IPS-20b (cell line): ENCODE measurements at regions not wholly inside any gene's neighbourhood (a gene's known extent, or its start where the extent isn't known, plus 50 kb on each side); places are given as distances from the start of the nearest gene placed in this dataset.

Source experiments
- H3K27ac ChIP-seq: one replicate; pipeline ENCODE4 v1.5.1; 2013; ENCODE audit warnings: low read length
- H3K27me3 ChIP-seq: 2 replicates; pipeline ENCODE4 v1.6.1; 2013; ENCODE audit warnings: mild to moderate bottlenecking, low read length, inconsistent platforms; ENCODE audit not compliant: insufficient read depth
- H3K36me3 ChIP-seq: 2 replicates; pipeline ENCODE4 v1.6.1; 2013; ENCODE audit warnings: low read depth, mild to moderate bottlenecking, inconsistent platforms, low read length, moderate library complexity; ENCODE audit not compliant: insufficient read depth
- H3K4me1 ChIP-seq: 2 replicates; pipeline ENCODE4 v1.6.1; 2013; ENCODE audit warnings: mild to moderate bottlenecking, control low read depth, inconsistent platforms, low read length, moderate library complexity; ENCODE audit not compliant: insufficient read depth
- H3K4me3 ChIP-seq: 2 replicates; pipeline ENCODE4 v1.5.1; 2013; ENCODE audit warnings: mild to moderate bottlenecking, low read length, inconsistent platforms
- H3K9ac ChIP-seq: 2 replicates; pipeline ENCODE4 v1.6.1; 2013; ENCODE audit warnings: low read depth, mild to moderate bottlenecking, inconsistent platforms, low read length, moderate library complexity
- H3K9me3 ChIP-seq: 2 replicates; pipeline ENCODE4 v1.6.1; 2013; ENCODE audit warnings: mild to moderate bottlenecking, low read depth, low read length, inconsistent platforms; ENCODE audit not compliant: insufficient read depth

DNA sequence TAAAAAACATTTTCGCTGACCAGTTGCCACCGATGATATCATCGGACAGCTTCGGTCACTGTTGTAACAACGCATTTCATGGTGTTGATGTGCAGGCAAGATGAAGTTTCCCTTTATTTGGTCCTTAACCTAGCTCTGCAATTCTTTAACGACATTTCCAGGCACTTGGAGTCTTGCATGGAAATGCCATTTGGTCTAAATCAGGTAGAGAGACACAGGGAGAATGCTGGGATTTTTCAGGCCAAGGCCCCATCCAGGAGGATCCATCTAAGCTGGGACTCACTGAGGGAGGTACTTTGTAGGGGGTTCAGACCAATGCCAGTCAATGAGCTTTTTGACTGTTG, 121.5 kb upstream of the RCN1 start:
- Histone ChIP-seq H3K27ac (no peak overlapping the region), H3K9ac (no peak overlapping the region), H3K27me3 (no peaks in the 10 kb centered on the region), H3K4me1 (no peaks in the 10 kb centered on the region), H3K9me3 (no peaks in the 10 kb centered on the region), H3K4me3 (no peak overlapping the region), H3K36me3 (no peaks in the 10 kb centered on the region)

GRCh38 chr11:31968461-31969358, 122.2 kb upstream of the RCN1 start:
- no peak overlapping the region for H3K9ac ChIP-seq
- no peak overlapping the region for H3K4me3 ChIP-seq
- no peaks in the 10 kb centered on the region for H3K36me3 ChIP-seq
- no peaks in the 10 kb centered on the region for H3K27me3 ChIP-seq
- no peak overlapping the region for H3K27ac ChIP-seq
- H3K9me3 ChIP-seq = no peaks in the 10 kb centered on the region
- no peaks in the 10 kb centered on the region for H3K4me1 ChIP-seq

- H3K9me3 ChIP-seq = no peaks in the 10 kb centered on the region
- no peak overlapping the region for H3K4me3 ChIP-seq
- no peak overlapping the region for H3K9ac ChIP-seq
- H3K4me1 ChIP-seq = no peaks in the 10 kb centered on the region
- H3K27me3 ChIP-seq = no peaks in the 10 kb centered on the region
- H3K27ac ChIP-seq = no peak overlapping the region
- no peaks in the 10 kb centered on the region for H3K36me3 ChIP-seq
Measured at GRCh38 chr11:31967404-31968130, 123.3 kb upstream of the RCN1 start.

- Histone ChIP-seq H3K27ac (no peak overlapping the region), H3K27me3 (no peaks in the 10 kb centered on the region), H3K4me3 (no peak overlapping the region), H3K36me3 (no peaks in the 10 kb centered on the region), H3K9me3 (no peaks in the 10 kb centered on the region), H3K9ac (no peak overlapping the region), H3K4me1 (no peaks in the 10 kb centered on the region)
Measured at GRCh38 chr11:31966846-31967245, 124.0 kb upstream of the RCN1 start.

DNA sequence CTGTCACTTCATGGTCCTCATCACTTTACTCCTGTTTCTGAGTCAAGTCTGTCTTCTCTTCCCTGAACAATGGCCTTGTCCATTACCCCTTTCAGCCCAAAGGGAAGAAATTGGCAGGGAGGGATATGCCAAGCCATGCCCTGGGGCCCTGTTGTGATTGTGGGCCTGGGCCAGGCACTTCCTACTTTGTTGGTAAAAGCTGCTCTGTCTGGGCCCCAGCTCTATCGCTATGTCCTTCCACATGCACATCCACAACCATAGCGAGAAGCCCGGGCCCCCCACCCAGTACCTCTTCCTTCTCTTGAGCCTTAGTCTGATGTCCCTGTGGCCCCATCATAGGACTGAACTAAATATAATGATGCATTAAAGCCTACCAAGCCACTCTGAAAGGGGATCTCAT, 126.7 kb upstream of the RCN1 start:
- Histone ChIP-seq H3K4me3 (no peak overlapping the region), H3K9ac (no peak overlapping the region), H3K9me3 (no peaks in the 10 kb centered on the region), H3K27me3 (no peaks in the 10 kb centered on the region), H3K36me3 (no peaks in the 10 kb centered on the region), H3K4me1 (0 out of 2 replicates have a peak, but pooled peaks cover 2% of the 10 kb centered on the region), H3K27ac (no peak overlapping the region)

DNA sequence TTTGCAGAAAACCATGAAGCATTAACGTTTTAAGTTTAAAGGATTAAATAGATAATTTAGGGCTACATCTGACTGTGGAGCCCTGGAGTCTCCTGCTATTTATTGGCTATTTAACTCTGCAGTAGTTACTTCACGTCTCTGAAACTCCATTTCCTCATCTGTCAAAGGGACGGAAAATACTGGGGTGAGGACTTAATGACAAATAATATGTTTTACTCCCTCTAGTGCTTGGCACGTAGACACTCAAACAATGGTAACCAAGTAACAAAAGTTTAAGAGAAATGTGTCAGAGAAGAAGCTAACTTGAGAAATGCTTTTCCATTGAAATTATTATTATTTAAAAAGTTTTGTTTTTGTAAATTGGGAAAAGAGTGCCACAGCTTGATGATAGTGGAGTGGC, 130.7 kb upstream of the RCN1 start:
- Histone ChIP-seq H3K27me3 (peaks cover 7% of the 10 kb centered on the region; the same call in 1 of the 2 replicates), H3K27ac (no peak overlapping the region), H3K4me3 (no peak overlapping the region), H3K36me3 (no peaks in the 10 kb centered on the region), H3K4me1 (peaks cover 9% of the 10 kb centered on the region; the same call in 1 of the 2 replicates), H3K9ac (no peak overlapping the region), H3K9me3 (no peaks in the 10 kb centered on the region)

GRCh38 chr11:31959716-31960115, 131.2 kb upstream of the RCN1 start:
- Histone ChIP-seq H3K4me3 (no peak overlapping the region), H3K27me3 (peaks cover 7% of the 10 kb centered on the region; the same call in 1 of the 2 replicates), H3K27ac (no peak overlapping the region), H3K9ac (no peak overlapping the region), H3K9me3 (no peaks in the 10 kb centered on the region), H3K36me3 (no peaks in the 10 kb centered on the region), H3K4me1 (peaks cover 9% of the 10 kb centered on the region; the same call in 1 of the 2 replicates)

DNA sequence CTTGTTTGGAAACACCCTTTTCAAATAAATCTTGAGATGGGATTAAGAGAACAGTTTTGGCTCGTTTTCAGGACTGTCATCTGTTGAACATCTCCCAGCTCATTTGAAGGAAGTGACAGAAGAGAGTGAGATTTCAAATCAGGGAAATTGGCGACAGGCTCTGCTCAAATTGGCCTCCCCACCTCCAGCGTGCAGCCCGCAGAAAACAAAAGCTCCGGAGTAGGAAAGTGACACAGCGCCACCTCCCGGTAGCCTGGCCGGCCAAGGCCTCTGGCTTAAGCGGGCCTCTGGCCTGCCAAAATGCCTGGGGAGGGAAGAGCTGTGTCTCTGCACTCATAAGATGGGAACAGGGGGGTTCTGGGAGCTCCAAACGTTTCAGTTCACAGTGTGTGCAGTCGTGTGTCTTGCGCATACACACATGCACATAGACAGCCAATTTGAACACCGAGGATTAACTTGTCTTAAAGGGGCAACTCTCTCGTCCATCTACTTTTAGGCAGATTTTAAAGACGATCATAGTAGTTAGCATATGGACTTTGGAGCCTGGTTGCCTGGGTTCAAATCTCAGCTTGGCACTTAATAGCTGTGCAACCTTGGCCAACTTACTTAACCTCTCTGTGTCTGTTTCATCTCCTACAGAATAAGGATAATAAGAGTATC, 132.7 kb upstream of the RCN1 start:
- H3K27me3 ChIP-seq = peaks cover 7% of the 10 kb centered on the region; the same call in 1 of the 2 replicates
- no peaks in the 10 kb centered on the region for H3K9me3 ChIP-seq
- no peaks in the 10 kb centered on the region for H3K36me3 ChIP-seq
- H3K9ac ChIP-seq = no peak overlapping the region
- H3K4me1 ChIP-seq = peaks cover 9% of the 10 kb centered on the region; the same call in 1 of the 2 replicates
- H3K27ac ChIP-seq = no peak overlapping the region
- H3K4me3 ChIP-seq = no peak overlapping the region

- Histone ChIP-seq H3K9me3 (no peaks in the 10 kb centered on the region), H3K27ac (no peak overlapping the region)
Measured at GRCh38 chr11:31957674-31958073, 133.2 kb upstream of the RCN1 start.

DNA sequence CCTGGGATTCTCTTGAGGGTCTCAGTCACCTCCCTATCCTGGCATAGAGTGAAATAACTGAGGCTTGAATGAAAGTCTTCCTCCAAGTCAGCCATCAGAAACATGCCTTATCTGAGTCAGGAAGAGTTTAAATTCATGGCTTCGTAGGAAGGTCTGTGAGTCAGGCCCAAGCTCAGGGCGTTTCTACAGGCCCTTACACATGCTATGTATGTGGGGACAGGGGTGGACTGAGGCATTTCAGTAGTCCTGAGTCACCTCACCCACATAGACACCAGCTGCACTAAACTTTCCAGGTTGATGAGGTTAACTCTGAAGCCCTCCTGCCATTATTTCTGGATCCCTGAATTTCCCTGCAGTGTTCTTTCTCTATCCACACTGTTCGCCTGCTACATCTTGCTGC, 134.6 kb upstream of the RCN1 start:
- Histone ChIP-seq H3K27me3 (peaks cover 7% of the 10 kb centered on the region; the same call in 1 of the 2 replicates), H3K9ac (no peak overlapping the region)

More at GRCh38 chr11:31957674-31958073, 133.2 kb upstream of the RCN1 start:
- Histone ChIP-seq H3K4me1 (peaks cover 9% of the 10 kb centered on the region; the same call in 1 of the 2 replicates), H3K9ac (no peak overlapping the region), H3K36me3 (no peaks in the 10 kb centered on the region), H3K27me3 (peaks cover 7% of the 10 kb centered on the region; the same call in 1 of the 2 replicates), H3K4me3 (no peak overlapping the region)

DNA sequence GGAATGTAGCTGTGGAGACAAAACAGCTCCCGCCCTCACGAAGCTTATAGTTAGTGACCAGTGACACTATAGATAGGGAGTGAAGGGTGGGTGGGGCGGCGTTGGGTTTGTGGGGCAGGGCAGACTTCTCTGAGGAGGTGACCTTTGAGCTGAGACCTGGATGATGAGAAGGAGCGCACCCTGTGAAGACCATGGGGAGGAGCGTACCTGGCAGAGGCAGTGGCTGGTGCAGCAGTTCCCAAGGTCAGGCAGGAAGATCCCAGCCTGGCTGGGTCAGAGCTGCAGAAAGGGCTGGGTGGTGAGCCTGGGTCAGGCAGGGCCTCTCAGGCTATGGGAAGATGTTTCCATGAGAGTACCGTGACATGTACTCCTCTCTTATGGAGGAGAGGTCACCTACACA, 135.0 kb upstream of the RCN1 start:
- Histone ChIP-seq H3K27ac (no peak overlapping the region), H3K4me1 (peaks cover 9% of the 10 kb centered on the region; the same call in 1 of the 2 replicates), H3K9me3 (no peaks in the 10 kb centered on the region), H3K27me3 (peaks cover 7% of the 10 kb centered on the region; the same call in 1 of the 2 replicates), H3K36me3 (no peaks in the 10 kb centered on the region), H3K4me3 (no peak overlapping the region), H3K9ac (no peak overlapping the region)

More for the DNA sequence above, 134.6 kb upstream of the RCN1 start:
- Histone ChIP-seq H3K9me3 (no peaks in the 10 kb centered on the region), H3K27ac (no peak overlapping the region), H3K4me1 (peaks cover 9% of the 10 kb centered on the region; the same call in 1 of the 2 replicates), H3K36me3 (no peaks in the 10 kb centered on the region), H3K4me3 (no peak overlapping the region)
